ENCODE measurements at regions not wholly inside any gene's neighbourhood (a gene's known extent, or its start where the extent isn't known, plus 50 kb on each side); places are given as distances from the start of the nearest gene placed in this dataset.
A peak's percentile ranks its signal among the peaks of the same experiment; 100 is the strongest.

GRCh38 chr10:106473129-106473685, 691.3 kb downstream of the SORCS1 start:
- Histone ChIP-seq H3K4me1 (ENCODE audit: control insufficient read depth, insufficient read depth, low read length, unreplicated experiment) (no peaks in the 10 kb centered on the region), H3K36me3 (ENCODE audit: insufficient read depth, low read length) (no peaks in the 10 kb centered on the region), H3K4me3 (ENCODE audit: low read depth, low read length) (no peak overlapping the region), H3K27me3 (ENCODE audit: insufficient read depth, low read length) (no peaks in the 10 kb centered on the region), H3K27ac (ENCODE audit: low read depth, low read length) (no peak overlapping the region), H2AFZ (ENCODE audit: low read length, unreplicated experiment) (no peak overlapping the region), H3K79me2 (ENCODE audit: control insufficient read depth, insufficient read depth, low read length, unreplicated experiment) (no peaks in the 10 kb centered on the region)

- Histone ChIP-seq H2AFZ (ENCODE audit: low read length, unreplicated experiment) (no peak overlapping the region), H3K4me3 (ENCODE audit: low read depth, low read length) (no peak overlapping the region), H3K27ac (ENCODE audit: low read depth, low read length) (no peak overlapping the region), H3K4me1 (ENCODE audit: control insufficient read depth, insufficient read depth, low read length, unreplicated experiment) (no peaks in the 10 kb centered on the region), H3K36me3 (ENCODE audit: insufficient read depth, low read length) (no peaks in the 10 kb centered on the region), H3K27me3 (ENCODE audit: insufficient read depth, low read length) (no peaks in the 10 kb centered on the region), H3K79me2 (ENCODE audit: control insufficient read depth, insufficient read depth, low read length, unreplicated experiment) (no peaks in the 10 kb centered on the region)
Measured at GRCh38 chr10:106467506-106467905, 697.0 kb downstream of the SORCS1 start.

- Histone ChIP-seq H3K4me3 (ENCODE audit: low read depth, low read length) (no peak overlapping the region), H3K4me1 (ENCODE audit: control insufficient read depth, insufficient read depth, low read length, unreplicated experiment) (no peaks in the 10 kb centered on the region), H3K36me3 (ENCODE audit: insufficient read depth, low read length) (no peaks in the 10 kb centered on the region), H3K79me2 (ENCODE audit: control insufficient read depth, insufficient read depth, low read length, unreplicated experiment) (no peaks in the 10 kb centered on the region), H3K27ac (ENCODE audit: low read depth, low read length) (no peak overlapping the region), H3K27me3 (ENCODE audit: insufficient read depth, low read length) (no peaks in the 10 kb centered on the region), H2AFZ (ENCODE audit: low read length, unreplicated experiment) (no peak overlapping the region)
Measured at GRCh38 chr10:106457522-106457921, 707.0 kb downstream of the SORCS1 start.

GRCh38 chr10:106454233-106454632, 710.3 kb downstream of the SORCS1 start:
- Histone ChIP-seq H3K79me2 (ENCODE audit: control insufficient read depth, insufficient read depth, low read length, unreplicated experiment) (no peaks in the 10 kb centered on the region), H2AFZ (ENCODE audit: low read length, unreplicated experiment) (no peak overlapping the region), H3K36me3 (ENCODE audit: insufficient read depth, low read length) (no peaks in the 10 kb centered on the region), H3K4me3 (ENCODE audit: low read depth, low read length) (no peak overlapping the region), H3K4me1 (ENCODE audit: control insufficient read depth, insufficient read depth, low read length, unreplicated experiment) (peaks cover 13% of the 10 kb centered on the region), H3K27ac (ENCODE audit: low read depth, low read length) (no peak overlapping the region), H3K27me3 (ENCODE audit: insufficient read depth, low read length) (no peaks in the 10 kb centered on the region)

- Histone ChIP-seq H3K36me3 (ENCODE audit: insufficient read depth, low read length) (no peaks in the 10 kb centered on the region), H3K4me1 (ENCODE audit: control insufficient read depth, insufficient read depth, low read length, unreplicated experiment) (peaks cover 13% of the 10 kb centered on the region), H3K27me3 (ENCODE audit: insufficient read depth, low read length) (no peaks in the 10 kb centered on the region), H3K4me3 (ENCODE audit: low read depth, low read length) (no peak overlapping the region), H2AFZ (ENCODE audit: low read length, unreplicated experiment) (peak overlapping the region; percentile 72), H3K27ac (ENCODE audit: low read depth, low read length) (peak overlapping the region; percentile 64), H3K79me2 (ENCODE audit: control insufficient read depth, insufficient read depth, low read length, unreplicated experiment) (no peaks in the 10 kb centered on the region)
Measured at GRCh38 chr10:106450966-106451365, 713.5 kb downstream of the SORCS1 start.

GRCh38 chr10:106446920-106447319, 717.6 kb downstream of the SORCS1 start:
- H3K4me3 ChIP-seq (ENCODE audit: low read depth, low read length), result no peak overlapping the region
- no peaks in the 10 kb centered on the region for H3K36me3 ChIP-seq (ENCODE audit: insufficient read depth, low read length)
- no peaks in the 10 kb centered on the region for H3K27me3 ChIP-seq (ENCODE audit: insufficient read depth, low read length)
- peaks cover 13% of the 10 kb centered on the region for H3K4me1 ChIP-seq (ENCODE audit: control insufficient read depth, insufficient read depth, low read length, unreplicated experiment)
- no peak overlapping the region for H3K27ac ChIP-seq (ENCODE audit: low read depth, low read length)
- H2AFZ ChIP-seq (ENCODE audit: low read length, unreplicated experiment), result no peak overlapping the region
- no peaks in the 10 kb centered on the region for H3K79me2 ChIP-seq (ENCODE audit: control insufficient read depth, insufficient read depth, low read length, unreplicated experiment)

- H3K4me1 ChIP-seq (ENCODE audit: control insufficient read depth, insufficient read depth, low read length, unreplicated experiment), result no peaks in the 10 kb centered on the region
- H3K36me3 ChIP-seq (ENCODE audit: insufficient read depth, low read length), result no peaks in the 10 kb centered on the region
- H3K27ac ChIP-seq (ENCODE audit: low read depth, low read length), result no peak overlapping the region
- no peaks in the 10 kb centered on the region for H3K79me2 ChIP-seq (ENCODE audit: control insufficient read depth, insufficient read depth, low read length, unreplicated experiment)
- H3K4me3 ChIP-seq (ENCODE audit: low read depth, low read length), result no peak overlapping the region
- no peak overlapping the region for H2AFZ ChIP-seq (ENCODE audit: low read length, unreplicated experiment)
- H3K27me3 ChIP-seq (ENCODE audit: insufficient read depth, low read length), result no peaks in the 10 kb centered on the region
Measured at GRCh38 chr10:106442223-106442622, 722.3 kb downstream of the SORCS1 start.

- Histone ChIP-seq H2AFZ (ENCODE audit: low read length, unreplicated experiment) (no peak overlapping the region), H3K36me3 (ENCODE audit: insufficient read depth, low read length) (no peaks in the 10 kb centered on the region), H3K4me1 (ENCODE audit: control insufficient read depth, insufficient read depth, low read length, unreplicated experiment) (peaks cover 3% of the 10 kb centered on the region), H3K4me3 (ENCODE audit: low read depth, low read length) (no peak overlapping the region), H3K27ac (ENCODE audit: low read depth, low read length) (no peak overlapping the region), H3K79me2 (ENCODE audit: control insufficient read depth, insufficient read depth, low read length, unreplicated experiment) (no peaks in the 10 kb centered on the region), H3K27me3 (ENCODE audit: insufficient read depth, low read length) (no peaks in the 10 kb centered on the region)
Measured at GRCh38 chr10:106440767-106441166, 723.7 kb downstream of the SORCS1 start.

- H3K27ac ChIP-seq (ENCODE audit: low read depth, low read length), result no peak overlapping the region
- no peaks in the 10 kb centered on the region for H3K36me3 ChIP-seq (ENCODE audit: insufficient read depth, low read length)
- H3K27me3 ChIP-seq (ENCODE audit: insufficient read depth, low read length), result no peaks in the 10 kb centered on the region
- peaks cover 3% of the 10 kb centered on the region for H3K4me1 ChIP-seq (ENCODE audit: control insufficient read depth, insufficient read depth, low read length, unreplicated experiment)
- no peak overlapping the region for H3K4me3 ChIP-seq (ENCODE audit: low read depth, low read length)
- H2AFZ ChIP-seq (ENCODE audit: low read length, unreplicated experiment), result no peak overlapping the region
- H3K79me2 ChIP-seq (ENCODE audit: control insufficient read depth, insufficient read depth, low read length, unreplicated experiment), result no peaks in the 10 kb centered on the region
Measured at GRCh38 chr10:106440355-106440754, 724.2 kb downstream of the SORCS1 start.

- Histone ChIP-seq H3K27me3 (ENCODE audit: insufficient read depth, low read length) (no peaks in the 10 kb centered on the region), H2AFZ (ENCODE audit: low read length, unreplicated experiment) (no peak overlapping the region), H3K27ac (ENCODE audit: low read depth, low read length) (no peak overlapping the region), H3K79me2 (ENCODE audit: control insufficient read depth, insufficient read depth, low read length, unreplicated experiment) (no peaks in the 10 kb centered on the region), H3K36me3 (ENCODE audit: insufficient read depth, low read length) (no peaks in the 10 kb centered on the region), H3K4me3 (ENCODE audit: low read depth, low read length) (no peak overlapping the region), H3K4me1 (ENCODE audit: control insufficient read depth, insufficient read depth, low read length, unreplicated experiment) (peaks cover 3% of the 10 kb centered on the region)
Measured at GRCh38 chr10:106439366-106439765, 725.1 kb downstream of the SORCS1 start.

- Histone ChIP-seq H3K27me3 (ENCODE audit: insufficient read depth, low read length) (no peaks in the 10 kb centered on the region), H3K4me1 (ENCODE audit: control insufficient read depth, insufficient read depth, low read length, unreplicated experiment) (peaks cover 3% of the 10 kb centered on the region), H3K27ac (ENCODE audit: low read depth, low read length) (no peak overlapping the region), H3K36me3 (ENCODE audit: insufficient read depth, low read length) (no peaks in the 10 kb centered on the region), H3K79me2 (ENCODE audit: control insufficient read depth, insufficient read depth, low read length, unreplicated experiment) (no peaks in the 10 kb centered on the region), H3K4me3 (ENCODE audit: low read depth, low read length) (no peak overlapping the region), H2AFZ (ENCODE audit: low read length, unreplicated experiment) (peak overlapping the region; percentile 30)
Measured at GRCh38 chr10:106438386-106438785, 726.1 kb downstream of the SORCS1 start.

All from ACC112 (cell line).